Smooth muscle cell (in vitro differentiated cells): ENCODE measurements at regions not wholly inside any gene's neighbourhood (a gene's known extent, or its start where the extent isn't known, plus 50 kb on each side); places are given as distances from the start of the nearest gene placed in this dataset.
A peak's percentile ranks its signal among the peaks of the same experiment; 100 is the strongest.

ENCODE experiments used
- DNase-seq: peaks from one replicate; lab custom pipeline; 2025; ENCODE audit not compliant: unreplicated experiment; lab: John Stamatoyannopoulos, UW
- H2AFZ ChIP-seq: fragments of 200-600 bp; sonication (generic); 2 replicates; pipeline ENCODE4 v1.6.0; 2016; ENCODE audit warnings: antibody characterized with exemption, low read depth, mild to moderate bottlenecking
- H3F3A ChIP-seq: fragments of 200-600 bp; sonication (generic); 2 replicates; pipeline ENCODE4 v1.6.0; 2017; ENCODE audit warnings: antibody characterized with exemption, low read depth
- H3K27ac ChIP-seq: fragments of 200-600 bp; sonication (generic); 2 replicates; pipeline ENCODE4 v1.5.1; 2016; ENCODE audit warnings: low read depth, mild to moderate bottlenecking
- H3K27me3 ChIP-seq: fragments of 200-600 bp; sonication (generic); 2 replicates; pipeline ENCODE4 v1.6.1; 2016; ENCODE audit warnings: low read depth, mild to moderate bottlenecking
- H3K36me3 ChIP-seq: fragments of 200-600 bp; sonication (generic); 2 replicates; pipeline ENCODE4 v1.5.1; 2016; ENCODE audit warnings: low read depth
- H3K4me1 ChIP-seq: fragments of 200-600 bp; sonication (generic); 2 replicates; pipeline ENCODE4 v1.5.1; 2016; ENCODE audit warnings: low read depth
- H3K4me2 ChIP-seq: fragments of 200-600 bp; sonication (generic); 2 replicates; pipeline ENCODE4 v1.6.0; 2016; ENCODE audit warnings: mild to moderate bottlenecking
- H3K4me3 ChIP-seq: fragments of 200-600 bp; sonication (generic); 2 replicates; pipeline ENCODE4 v1.5.1; 2016; ENCODE audit warnings: mild to moderate bottlenecking
- H3K79me2 ChIP-seq: fragments of 200-600 bp; sonication (generic); 2 replicates; pipeline ENCODE4 v1.6.0; 2016; ENCODE audit warnings: low read depth, mild to moderate bottlenecking
- H3K9ac ChIP-seq: fragments of 200-600 bp; sonication (generic); 2 replicates; pipeline ENCODE4 v1.6.0; 2016; ENCODE audit warnings: low read depth
- H3K9me3 ChIP-seq: fragments of 200-600 bp; sonication (generic); replicated peaks from 2 replicates; pipeline ENCODE4 v1.5.1; 2016; ENCODE audit warnings: low read depth
- H4K20me1 ChIP-seq: fragments of 200-600 bp; sonication (generic); 2 replicates; pipeline ENCODE4 v1.6.0; 2016; ENCODE audit warnings: low read depth
- CTCF ChIP-seq: fragments of 200-600 bp; sonication (generic); IDR thresholded peaks from 2 replicates; pipeline ENCODE4 v1.5.1; 2017; ENCODE audit warnings: borderline replicate concordance, mild to moderate bottlenecking, antibody characterized with exemption; ENCODE audit not compliant: insufficient read depth, poor library complexity, severe bottlenecking
- WGBS: methylation state at CpG from one replicate; pipeline ENCODE4 v1.1.7; 2016; ENCODE audit warnings: low lambda C conversion rate; 5-methylcytosine and 5-hydroxymethylcytosine counted together

DNA sequence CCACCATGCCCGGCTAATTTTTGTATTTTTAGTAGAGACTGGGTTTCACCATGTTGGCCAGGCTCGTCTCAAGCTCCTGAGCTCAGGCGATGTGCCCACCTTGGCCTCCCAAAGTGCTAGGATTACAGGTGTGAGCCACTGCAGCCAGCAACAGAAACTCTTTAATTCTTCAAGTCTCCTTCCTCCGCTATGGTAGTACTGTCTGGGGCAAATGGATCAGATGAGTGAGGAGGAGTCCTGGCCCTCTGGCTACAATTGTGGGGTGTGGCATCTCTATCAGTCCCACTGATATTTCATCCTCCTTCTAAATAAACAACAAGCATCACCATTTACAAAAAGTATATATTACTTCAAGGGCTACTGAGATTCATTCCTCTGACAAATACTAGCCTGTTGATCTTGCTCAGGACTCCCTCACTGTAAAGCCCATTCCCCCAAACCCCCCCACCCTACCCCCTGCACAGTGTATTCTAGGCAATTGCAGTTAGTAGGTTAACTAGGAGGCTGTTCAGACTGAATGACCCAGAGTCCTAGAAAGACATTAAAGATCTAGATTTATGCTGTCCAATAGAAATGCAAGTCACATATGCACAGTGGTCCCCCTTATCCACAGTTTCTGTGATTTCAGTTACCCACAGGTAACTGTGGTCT lies 71.2 kb upstream of the STAM2 start:
- WGBS, result 99% methylated on average over 4 of the region's 4 CpGs
- Histone ChIP-seq H3K9me3 (no peaks in the 10 kb centered on the region), H3K4me2 (peak overlapping the region; percentile 31), H3K9ac (no peak overlapping the region), H3K36me3 (no peaks in the 10 kb centered on the region), H4K20me1 (no peaks in the 10 kb centered on the region), H3K79me2 (no peaks in the 10 kb centered on the region), H3K4me1 (peaks cover 18% of the 10 kb centered on the region), H3K27ac (no peak overlapping the region), H3F3A (no peaks in the 10 kb centered on the region), H3K4me3 (no peak overlapping the region), H3K27me3 (no peaks in the 10 kb centered on the region), H2AFZ (no peak overlapping the region)
- TF ChIP-seq CTCF, result no peak
- no peak for DNase-seq

GRCh38 chr2:152247337-152247695 lies 71.8 kb upstream of the STAM2 start:
- DNase-seq, result no peak
- no peak for TF ChIP-seq CTCF

DNA sequence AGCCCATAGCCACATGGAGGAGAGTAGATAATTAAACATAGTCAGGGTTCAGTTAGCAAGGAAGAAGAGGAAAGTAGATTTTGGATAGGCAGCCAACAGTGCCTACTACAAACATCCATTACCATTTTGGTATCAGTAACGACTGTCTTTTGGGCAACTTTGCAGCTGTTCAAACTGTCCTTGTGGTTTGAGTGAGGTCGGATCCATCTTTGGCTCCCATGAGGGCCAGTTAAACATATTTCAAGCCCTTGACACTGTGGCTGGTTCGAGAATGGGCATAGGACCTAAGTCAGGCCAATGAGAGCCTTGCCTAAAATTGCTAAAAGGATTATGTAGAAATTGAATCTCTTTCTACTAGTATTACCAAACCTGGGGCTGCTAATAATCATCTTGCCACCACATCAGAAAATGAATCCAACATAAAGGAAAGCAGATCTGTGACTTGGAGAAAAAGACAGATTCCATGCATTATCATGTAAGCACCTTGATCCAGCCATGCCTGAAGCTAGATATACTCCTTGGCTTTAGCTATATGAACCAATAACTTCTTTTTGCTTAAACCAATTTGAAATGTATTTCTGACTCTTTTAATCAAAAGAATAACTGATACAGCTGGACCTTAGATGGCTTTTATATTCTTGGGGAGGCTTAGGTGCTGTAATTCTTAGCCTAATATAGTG lies 75.0 kb upstream of the STAM2 start:
- WGBS, result 82% methylated on average over 3 of the region's 3 CpGs
- Histone ChIP-seq H3K79me2 (no peaks in the 10 kb centered on the region), H3F3A (no peaks in the 10 kb centered on the region), H3K27me3 (no peaks in the 10 kb centered on the region), H3K9me3 (no peaks in the 10 kb centered on the region), H3K4me2 (no peak overlapping the region), H3K4me1 (peaks cover 12% of the 10 kb centered on the region), H3K4me3 (no peak overlapping the region), H3K36me3 (no peaks in the 10 kb centered on the region), H3K27ac (no peak overlapping the region), H3K9ac (no peak overlapping the region), H2AFZ (no peak overlapping the region), H4K20me1 (no peaks in the 10 kb centered on the region)
- no peak for TF ChIP-seq CTCF
- no peak for DNase-seq

More at GRCh38 chr2:152247337-152247695, 71.8 kb upstream of the STAM2 start:
- peak overlapping the region; percentile 31 for H3K4me2 ChIP-seq
- H2AFZ ChIP-seq, result no peak overlapping the region
- no peak overlapping the region for H3K27ac ChIP-seq
- H3K9me3 ChIP-seq, result no peaks in the 10 kb centered on the region
- no peaks in the 10 kb centered on the region for H3K36me3 ChIP-seq
- 49% methylated on average over 2 of the region's 2 CpGs for WGBS
- H3K4me1 ChIP-seq, result peaks cover 23% of the 10 kb centered on the region
- H3K9ac ChIP-seq, result no peak overlapping the region
- H3K79me2 ChIP-seq, result no peaks in the 10 kb centered on the region
- H3F3A ChIP-seq, result no peaks in the 10 kb centered on the region
- no peak overlapping the region for H3K4me3 ChIP-seq
- no peaks in the 10 kb centered on the region for H3K27me3 ChIP-seq
- H4K20me1 ChIP-seq, result no peaks in the 10 kb centered on the region

GRCh38 chr2:152251211-152251610 lies 75.6 kb upstream of the STAM2 start:
- 89% methylated on average over 3 of the region's 3 CpGs for WGBS
- no peaks in the 10 kb centered on the region for H3K36me3 ChIP-seq
- TF ChIP-seq CTCF, result no peak

More at GRCh38 chr2:152251211-152251610, 75.6 kb upstream of the STAM2 start:
- Histone ChIP-seq H3K9me3 (no peaks in the 10 kb centered on the region), H3K4me3 (no peak overlapping the region), H4K20me1 (no peaks in the 10 kb centered on the region), H2AFZ (no peak overlapping the region), H3F3A (no peaks in the 10 kb centered on the region), H3K4me2 (no peak overlapping the region), H3K79me2 (no peaks in the 10 kb centered on the region), H3K27ac (no peak overlapping the region), H3K9ac (no peak overlapping the region), H3K27me3 (no peaks in the 10 kb centered on the region), H3K4me1 (peaks cover 12% of the 10 kb centered on the region)
- DNase-seq, result no peak
